OCI-LY1 (cell line): ENCODE measurements at regions not wholly inside any gene's neighbourhood (a gene's known extent, or its start where the extent isn't known, plus 50 kb on each side); places are given as distances from the start of the nearest gene placed in this dataset.

ENCODE experiments used
- H2AFZ ChIP-seq: fragments of 200-600 bp; sonication (generic), shearing (Covaris generic); 2 replicates; pipeline ENCODE4 v1.6.0; 2014; ENCODE audit warnings: antibody characterized with exemption, mild to moderate bottlenecking, low read length
- H3F3A ChIP-seq: fragments of 200-600 bp; sonication (generic), shearing (Covaris generic); 2 replicates; pipeline ENCODE4 v1.6.0; 2014; ENCODE audit warnings: mild to moderate bottlenecking, antibody characterized with exemption, low read length, moderate library complexity; ENCODE audit not compliant: insufficient read depth
- H3K27ac ChIP-seq: fragments of 200-600 bp; sonication (generic); 2 replicates; pipeline ENCODE4 v1.5.1; 2014; ENCODE audit warnings: low read length, mixed run types, mild to moderate bottlenecking, low read depth; ENCODE audit not compliant: poor library complexity, severe bottlenecking
- H3K27me3 ChIP-seq: fragments of 200-600 bp; sonication (generic); 2 replicates; pipeline ENCODE4 v1.6.0; 2014; ENCODE audit warnings: antibody characterized with exemption, mild to moderate bottlenecking, low read length, moderate library complexity; ENCODE audit not compliant: insufficient read depth
- H3K36me3 ChIP-seq: fragments of 200-600 bp; sonication (generic); 2 replicates; pipeline ENCODE4 v1.6.1; 2014; ENCODE audit warnings: mild to moderate bottlenecking, antibody characterized with exemption, low read length, moderate library complexity, mixed read lengths; ENCODE audit not compliant: insufficient read depth
- H3K4me1 ChIP-seq: fragments of 200-600 bp; sonication (generic); 2 replicates; pipeline ENCODE4 v1.5.1; 2014; ENCODE audit warnings: mild to moderate bottlenecking, low read length, moderate library complexity; ENCODE audit not compliant: insufficient read depth, severe bottlenecking
- H3K4me2 ChIP-seq: fragments of 200-600 bp; sonication (generic), shearing (Covaris generic); 2 replicates; pipeline ENCODE4 v1.6.1; 2014; ENCODE audit warnings: low read length
- H3K4me3 ChIP-seq: fragments of 200-600 bp; sonication (generic); 2 replicates; pipeline ENCODE4 v1.5.1; 2014; ENCODE audit warnings: low read length, low read depth, mild to moderate bottlenecking, mixed read lengths; ENCODE audit not compliant: poor library complexity, severe bottlenecking
- H3K79me2 ChIP-seq: fragments of 200-600 bp; shearing (Covaris generic); 2 replicates; pipeline ENCODE4 v1.6.1; 2016; ENCODE audit warnings: mixed run types, low read length, mixed read lengths; ENCODE audit not compliant: insufficient read depth
- H3K9ac ChIP-seq: fragments of 200-600 bp; sonication (generic), shearing (Covaris generic); 2 replicates; pipeline ENCODE4 v1.6.1; 2014; ENCODE audit warnings: mild to moderate bottlenecking, low read length, mixed read lengths
- H3K9me2 ChIP-seq: fragments of 200-600 bp; sonication (generic), shearing (Covaris generic); 2 replicates; pipeline ENCODE4 v1.6.1; 2014; ENCODE audit warnings: low read depth, mild to moderate bottlenecking, low read length, mixed read lengths
- H3K9me3 ChIP-seq: fragments of 200-600 bp; shearing (Covaris generic); 2 replicates; pipeline ENCODE4 v1.6.1; 2014; ENCODE audit warnings: low read length, mixed read lengths
- H4K20me1 ChIP-seq: fragments of 200-600 bp; sonication (generic), shearing (Covaris generic); 2 replicates; pipeline ENCODE4 v1.6.0; 2016; ENCODE audit warnings: mild to moderate bottlenecking, low read length; ENCODE audit not compliant: insufficient read depth
- EZH2 ChIP-seq: fragments of 200-600 bp; sonication (generic), shearing (Covaris generic); IDR thresholded peaks from 2 replicates; pipeline ENCODE4 v1.8.0; 2017; ENCODE audit warnings: borderline replicate concordance, mixed run types, mild to moderate bottlenecking, antibody characterized with exemption, low read length, moderate library complexity, mixed read lengths
- TF ChIP-seq, protein P1 (sequence below): fragments of 200-600 bp; sonication (generic), shearing (Covaris generic); IDR thresholded peaks from 2 replicates; pipeline ENCODE4 v1.5.1; 2017; ENCODE audit warnings: mild to moderate bottlenecking, antibody characterized with exemption, low read length, moderate library complexity, mixed read lengths

DNA sequence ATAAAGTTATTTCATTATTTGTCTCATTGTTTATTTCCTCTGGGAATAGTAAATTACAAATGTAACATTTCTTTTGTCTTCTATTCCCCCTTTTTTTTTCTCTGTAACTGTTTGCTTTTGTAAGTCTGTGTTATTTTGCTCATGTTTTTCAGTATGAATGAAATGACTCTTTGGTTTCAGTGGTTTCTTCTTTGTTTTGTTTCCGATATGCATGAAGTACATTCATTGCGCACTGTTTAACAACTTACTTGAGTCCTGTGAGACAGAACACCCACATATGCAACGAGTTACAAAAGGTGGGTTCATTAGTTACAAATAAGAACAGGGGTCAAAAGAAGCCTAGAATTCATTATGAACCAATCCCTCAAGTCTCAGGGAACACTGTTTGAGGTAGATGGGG lies 175.0 kb upstream of the UGT8 start:
- no peaks in the 10 kb centered on the region for H3K9me2 ChIP-seq
- H3K9me3 ChIP-seq: no peaks in the 10 kb centered on the region
- no peaks in the 10 kb centered on the region for H3F3A ChIP-seq
- no peak overlapping the region for H3K4me2 ChIP-seq
- no peaks in the 10 kb centered on the region for H4K20me1 ChIP-seq
- H3K79me2 ChIP-seq: no peaks in the 10 kb centered on the region
- no peaks in the 10 kb centered on the region for H3K4me1 ChIP-seq
- H3K27me3 ChIP-seq: no peaks in the 10 kb centered on the region
- H3K36me3 ChIP-seq: no peaks in the 10 kb centered on the region
- no peak overlapping the region for H2AFZ ChIP-seq
- H3K4me3 ChIP-seq: no peak overlapping the region
- TF ChIP-seq EZH2: no peak
- TF ChIP-seq, protein P1, sequence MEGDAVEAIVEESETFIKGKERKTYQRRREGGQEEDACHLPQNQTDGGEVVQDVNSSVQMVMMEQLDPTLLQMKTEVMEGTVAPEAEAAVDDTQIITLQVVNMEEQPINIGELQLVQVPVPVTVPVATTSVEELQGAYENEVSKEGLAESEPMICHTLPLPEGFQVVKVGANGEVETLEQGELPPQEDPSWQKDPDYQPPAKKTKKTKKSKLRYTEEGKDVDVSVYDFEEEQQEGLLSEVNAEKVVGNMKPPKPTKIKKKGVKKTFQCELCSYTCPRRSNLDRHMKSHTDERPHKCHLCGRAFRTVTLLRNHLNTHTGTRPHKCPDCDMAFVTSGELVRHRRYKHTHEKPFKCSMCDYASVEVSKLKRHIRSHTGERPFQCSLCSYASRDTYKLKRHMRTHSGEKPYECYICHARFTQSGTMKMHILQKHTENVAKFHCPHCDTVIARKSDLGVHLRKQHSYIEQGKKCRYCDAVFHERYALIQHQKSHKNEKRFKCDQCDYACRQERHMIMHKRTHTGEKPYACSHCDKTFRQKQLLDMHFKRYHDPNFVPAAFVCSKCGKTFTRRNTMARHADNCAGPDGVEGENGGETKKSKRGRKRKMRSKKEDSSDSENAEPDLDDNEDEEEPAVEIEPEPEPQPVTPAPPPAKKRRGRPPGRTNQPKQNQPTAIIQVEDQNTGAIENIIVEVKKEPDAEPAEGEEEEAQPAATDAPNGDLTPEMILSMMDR: no peak
- no peak overlapping the region for H3K9ac ChIP-seq
- no peak overlapping the region for H3K27ac ChIP-seq

DNA sequence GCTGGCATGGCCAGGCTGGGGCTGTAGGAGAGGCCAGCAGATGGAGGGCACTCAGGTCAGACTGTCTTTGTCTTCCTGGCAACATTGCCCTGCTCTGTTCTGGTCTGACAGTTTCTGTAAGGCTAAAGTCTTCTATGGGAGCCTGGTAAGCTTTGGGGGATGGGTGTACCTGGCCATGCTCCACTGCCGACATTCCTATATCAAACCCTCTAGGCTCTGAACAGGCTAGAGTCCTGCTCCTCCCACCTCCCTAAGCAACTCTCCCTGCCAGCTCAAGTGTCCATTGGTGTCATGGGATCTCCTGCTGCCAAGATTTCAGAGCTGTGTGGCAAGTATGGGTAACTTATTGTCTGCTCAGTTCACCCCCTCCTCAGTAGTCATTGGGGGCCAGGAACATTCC lies 163.5 kb upstream of the UGT8 start:
- no peak overlapping the region for H3K4me2 ChIP-seq
- H2AFZ ChIP-seq: no peak overlapping the region
- no peaks in the 10 kb centered on the region for H3K9me3 ChIP-seq
- no peaks in the 10 kb centered on the region for H3F3A ChIP-seq
- H3K79me2 ChIP-seq: no peaks in the 10 kb centered on the region
- no peaks in the 10 kb centered on the region for H3K36me3 ChIP-seq
- no peaks in the 10 kb centered on the region for H4K20me1 ChIP-seq
- H3K9ac ChIP-seq: no peak overlapping the region
- H3K27me3 ChIP-seq: no peaks in the 10 kb centered on the region
- H3K4me3 ChIP-seq: no peak overlapping the region
- H3K4me1 ChIP-seq: no peaks in the 10 kb centered on the region
- no peak for TF ChIP-seq EZH2
- TF ChIP-seq, protein P1: no peak
- H3K9me2 ChIP-seq: no peaks in the 10 kb centered on the region
- H3K27ac ChIP-seq: no peak overlapping the region

DNA sequence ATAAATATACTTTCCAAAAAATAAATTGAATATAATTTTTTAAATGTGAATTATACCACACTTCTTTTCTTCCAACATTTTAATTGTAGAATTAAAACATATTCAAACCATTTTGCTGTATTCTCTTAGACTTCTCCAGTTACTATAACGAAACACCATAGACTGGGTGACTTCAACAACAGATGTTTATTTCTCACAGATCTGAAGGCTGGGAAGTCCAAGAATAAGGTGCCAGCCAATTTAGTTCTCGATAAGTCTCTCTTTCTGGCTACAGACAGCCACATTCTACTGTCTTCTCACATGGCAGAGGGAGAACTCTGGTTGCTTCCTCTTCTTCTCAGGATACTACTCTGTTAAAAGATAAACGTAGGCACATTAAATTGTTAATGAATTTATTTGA lies 155.8 kb upstream of the UGT8 start:
- Histone ChIP-seq H2AFZ (no peak overlapping the region), H3K27ac (no peak overlapping the region), H3K36me3 (no peaks in the 10 kb centered on the region), H3F3A (no peaks in the 10 kb centered on the region), H3K9ac (no peak overlapping the region), H3K4me3 (no peak overlapping the region), H3K4me2 (no peak overlapping the region), H3K79me2 (no peaks in the 10 kb centered on the region), H3K4me1 (no peaks in the 10 kb centered on the region), H3K27me3 (no peaks in the 10 kb centered on the region), H3K9me2 (no peaks in the 10 kb centered on the region), H3K9me3 (no peaks in the 10 kb centered on the region), H4K20me1 (no peaks in the 10 kb centered on the region)
- TF ChIP-seq, protein P1: no peak
- no peak for TF ChIP-seq EZH2
